ENCODE measurements at regions not wholly inside any gene's neighbourhood (a gene's known extent, or its start where the extent isn't known, plus 50 kb on each side); places are given as distances from the start of the nearest gene placed in this dataset.

DNA sequence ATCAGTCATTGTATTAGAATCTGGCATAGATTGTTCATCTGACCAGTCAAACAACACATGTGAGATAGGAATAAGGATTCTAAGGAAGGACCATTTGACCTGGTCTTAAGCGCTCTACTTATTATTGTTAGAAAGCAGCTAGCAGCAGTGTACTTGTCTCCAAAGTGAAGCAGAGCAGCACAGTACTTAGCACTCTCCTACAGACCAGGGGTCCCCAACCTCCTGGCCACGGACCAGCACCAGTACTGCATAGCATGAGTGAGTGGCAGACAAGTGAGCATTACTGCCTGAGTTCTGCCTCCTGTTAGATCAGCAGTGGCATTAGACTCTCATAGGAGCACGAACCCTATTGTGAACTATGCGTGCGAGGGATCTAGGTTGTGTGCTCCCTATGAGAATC, 135.9 kb upstream of the SPRY1 start:
- Histone ChIP-seq H3K14ac (ENCODE audit: low read length in 2 of 2) (peak overlapping the region in 1 of 2 experiments; percentile 86), H3K23ac (ENCODE audit: low read length in 2 of 2) (peak overlapping the region in 1 of 2 experiments; percentile 67), H2AFZ (ENCODE audit: low read depth, low read length) (no peak overlapping the region), H3K4ac (ENCODE audit: low read depth in 1 of 2, low read length in 2 of 2) (no peak overlapping the region), H3K36me3 (ENCODE audit: control insufficient read depth in 1 of 2, insufficient read depth in 2 of 2, low read depth in 1 of 2, low read length in 2 of 2) (no peaks in the 10 kb centered on the region), H4K91ac (ENCODE audit: low read length) (peak overlapping the region; percentile 30), H3K27me3 (ENCODE audit: control insufficient read depth in 1 of 2, insufficient read depth in 1 of 2, low read length in 2 of 2) (no peaks in the 10 kb centered on the region), H3K9me3 (ENCODE audit: control insufficient read depth, low read length) (no peaks in the 10 kb centered on the region), H3K4me1 (ENCODE audit: control insufficient read depth, insufficient read depth, low read depth, low read length) (no peaks in the 10 kb centered on the region), H2BK5ac (ENCODE audit: low read depth, low read length, poor library complexity, severe bottlenecking) (no peak overlapping the region), H2BK12ac (ENCODE audit: low read length in 2 of 2) (peak overlapping the region in 1 of 2 experiments; percentile 71), H3K79me1 (replicated peaks; ENCODE audit: low read length, poor library complexity, severe bottlenecking) (no peaks in the 10 kb centered on the region), H3K27ac (ENCODE audit: low read length, poor library complexity, severe bottlenecking) (no peak overlapping the region), H2AK5ac (ENCODE audit: low read length, severe bottlenecking) (no peak overlapping the region), H4K8ac (ENCODE audit: low read length) (no peak overlapping the region), H3K4me3 (ENCODE audit: insufficient read depth in 1 of 2, low read depth in 1 of 2, low read length in 2 of 2) (no peak overlapping the region), H2BK15ac (ENCODE audit: low read depth, poor library complexity, severe bottlenecking) (no peak overlapping the region), H3K9ac (ENCODE audit: low read length) (no peak overlapping the region), H3K18ac (ENCODE audit: low read depth in 1 of 2, low read length in 2 of 2) (peak overlapping the region in 1 of 2 experiments; percentile 89), H3K4me2 (ENCODE audit: low read length, poor library complexity, severe bottlenecking) (no peak overlapping the region), H2BK120ac (ENCODE audit: low read depth, low read length) (no peak overlapping the region)
- no peak for DNase-seq
- WGBS, result 92% methylated on average over 5 of the region's 5 CpGs

- Histone ChIP-seq H3K27me3 (ENCODE audit: control insufficient read depth in 1 of 2, insufficient read depth in 1 of 2, low read length in 2 of 2) (no peaks in the 10 kb centered on the region), H3K4ac (ENCODE audit: low read depth in 1 of 2, low read length in 2 of 2) (no peak overlapping the region)
Observed at GRCh38 chr4:123262080-123262479, 134.5 kb upstream of the SPRY1 start.

GRCh38 chr4:123265443-123265842, 131.2 kb upstream of the SPRY1 start:
- H3K4me1 ChIP-seq (ENCODE audit: control insufficient read depth, insufficient read depth, low read depth, low read length), result no peaks in the 10 kb centered on the region
- H2BK120ac ChIP-seq (ENCODE audit: low read depth, low read length), result no peak overlapping the region
- H3K4me2 ChIP-seq (ENCODE audit: low read length, poor library complexity, severe bottlenecking), result no peak overlapping the region
- WGBS, result 100% methylated on average over 1 of the region's 1 CpG
- H3K9me3 ChIP-seq (ENCODE audit: control insufficient read depth, low read length), result no peaks in the 10 kb centered on the region
- no peak overlapping the region for H2BK12ac ChIP-seq (ENCODE audit: low read length in 2 of 2)
- no peaks in the 10 kb centered on the region for H3K79me1 ChIP-seq (replicated peaks; ENCODE audit: low read length, poor library complexity, severe bottlenecking)
- no peak overlapping the region for H2BK15ac ChIP-seq (ENCODE audit: low read depth, poor library complexity, severe bottlenecking)
- no peak overlapping the region for H4K8ac ChIP-seq (ENCODE audit: low read length)
- H3K9ac ChIP-seq (ENCODE audit: low read length), result no peak overlapping the region
- H3K23ac ChIP-seq (ENCODE audit: low read length in 2 of 2), result no peak overlapping the region
- H3K27ac ChIP-seq (ENCODE audit: low read length, poor library complexity, severe bottlenecking), result no peak overlapping the region
- H2AK5ac ChIP-seq (ENCODE audit: low read length, severe bottlenecking), result no peak overlapping the region
- H3K36me3 ChIP-seq (ENCODE audit: control insufficient read depth in 1 of 2, insufficient read depth in 2 of 2, low read depth in 1 of 2, low read length in 2 of 2), result no peaks in the 10 kb centered on the region
- no peak overlapping the region for H3K4ac ChIP-seq (ENCODE audit: low read depth in 1 of 2, low read length in 2 of 2)
- H3K4me3 ChIP-seq (ENCODE audit: insufficient read depth in 1 of 2, low read depth in 1 of 2, low read length in 2 of 2), result no peak overlapping the region
- no peak overlapping the region for H2AFZ ChIP-seq (ENCODE audit: low read depth, low read length)
- H4K91ac ChIP-seq (ENCODE audit: low read length), result no peak overlapping the region
- H3K18ac ChIP-seq (ENCODE audit: low read depth in 1 of 2, low read length in 2 of 2), result no peak overlapping the region
- no peak overlapping the region for H3K14ac ChIP-seq (ENCODE audit: low read length in 2 of 2)
- no peak for DNase-seq
- no peak overlapping the region for H2BK5ac ChIP-seq (ENCODE audit: low read depth, low read length, poor library complexity, severe bottlenecking)
- H3K27me3 ChIP-seq (ENCODE audit: control insufficient read depth in 1 of 2, insufficient read depth in 1 of 2, low read length in 2 of 2), result no peaks in the 10 kb centered on the region

More at GRCh38 chr4:123262080-123262479, 134.5 kb upstream of the SPRY1 start:
- no peak overlapping the region for H3K4me3 ChIP-seq (ENCODE audit: insufficient read depth in 1 of 2, low read depth in 1 of 2, low read length in 2 of 2)
- no peak overlapping the region for H2BK5ac ChIP-seq (ENCODE audit: low read depth, low read length, poor library complexity, severe bottlenecking)
- H2AK5ac ChIP-seq (ENCODE audit: low read length, severe bottlenecking), result no peak overlapping the region
- no peak overlapping the region for H4K91ac ChIP-seq (ENCODE audit: low read length)
- no peaks in the 10 kb centered on the region for H3K36me3 ChIP-seq (ENCODE audit: control insufficient read depth in 1 of 2, insufficient read depth in 2 of 2, low read depth in 1 of 2, low read length in 2 of 2)
- no peak overlapping the region for H2BK120ac ChIP-seq (ENCODE audit: low read depth, low read length)
- no peak overlapping the region for H3K23ac ChIP-seq (ENCODE audit: low read length in 2 of 2)
- no peak overlapping the region for H3K4me2 ChIP-seq (ENCODE audit: low read length, poor library complexity, severe bottlenecking)
- no peak overlapping the region for H4K8ac ChIP-seq (ENCODE audit: low read length)
- no peak overlapping the region for H3K27ac ChIP-seq (ENCODE audit: low read length, poor library complexity, severe bottlenecking)
- H3K79me1 ChIP-seq (replicated peaks; ENCODE audit: low read length, poor library complexity, severe bottlenecking), result no peaks in the 10 kb centered on the region
- no peak overlapping the region for H3K9ac ChIP-seq (ENCODE audit: low read length)
- no peak overlapping the region for H3K14ac ChIP-seq (ENCODE audit: low read length in 2 of 2)
- no peak overlapping the region for H3K18ac ChIP-seq (ENCODE audit: low read depth in 1 of 2, low read length in 2 of 2)
- no peak overlapping the region for H2BK12ac ChIP-seq (ENCODE audit: low read length in 2 of 2)
- H3K4me1 ChIP-seq (ENCODE audit: control insufficient read depth, insufficient read depth, low read depth, low read length), result no peaks in the 10 kb centered on the region
- WGBS, result 92% methylated on average over 2 of the region's 3 CpGs
- H2AFZ ChIP-seq (ENCODE audit: low read depth, low read length), result no peak overlapping the region
- no peaks in the 10 kb centered on the region for H3K9me3 ChIP-seq (ENCODE audit: control insufficient read depth, low read length)
- DNase-seq, result no peak
- H2BK15ac ChIP-seq (ENCODE audit: low read depth, poor library complexity, severe bottlenecking), result no peak overlapping the region

DNA sequence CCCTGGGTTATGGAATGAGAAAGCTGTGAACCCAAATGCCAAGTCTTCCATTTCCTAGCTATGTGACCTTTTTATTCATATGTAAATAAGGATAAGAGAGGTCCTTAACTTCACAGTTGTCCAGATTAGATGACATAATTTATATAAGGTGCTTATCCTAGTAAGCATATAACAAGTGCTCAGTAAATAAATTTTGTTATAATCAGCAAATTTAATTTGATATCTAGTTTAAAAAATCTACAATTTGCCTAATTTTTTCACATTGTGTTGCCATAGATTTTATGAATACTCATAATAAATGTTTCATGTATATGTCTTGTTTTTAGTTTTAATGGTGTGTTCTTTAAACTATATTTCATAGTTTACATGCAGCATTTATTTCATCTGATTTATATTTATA, 130.4 kb upstream of the SPRY1 start:
- Histone ChIP-seq H2BK5ac (ENCODE audit: low read depth, low read length, poor library complexity, severe bottlenecking) (no peak overlapping the region), H4K91ac (ENCODE audit: low read length) (no peak overlapping the region), H3K9me3 (ENCODE audit: control insufficient read depth, low read length) (no peaks in the 10 kb centered on the region), H3K27me3 (ENCODE audit: control insufficient read depth in 1 of 2, insufficient read depth in 1 of 2, low read length in 2 of 2) (no peaks in the 10 kb centered on the region), H3K18ac (ENCODE audit: low read depth in 1 of 2, low read length in 2 of 2) (no peak overlapping the region), H2BK12ac (ENCODE audit: low read length in 2 of 2) (no peak overlapping the region), H3K4me3 (ENCODE audit: insufficient read depth in 1 of 2, low read depth in 1 of 2, low read length in 2 of 2) (no peak overlapping the region), H3K4ac (ENCODE audit: low read depth in 1 of 2, low read length in 2 of 2) (no peak overlapping the region), H3K23ac (ENCODE audit: low read length in 2 of 2) (no peak overlapping the region), H4K8ac (ENCODE audit: low read length) (no peak overlapping the region), H3K14ac (ENCODE audit: low read length in 2 of 2) (no peak overlapping the region), H2BK15ac (ENCODE audit: low read depth, poor library complexity, severe bottlenecking) (no peak overlapping the region), H3K9ac (ENCODE audit: low read length) (no peak overlapping the region), H3K4me2 (ENCODE audit: low read length, poor library complexity, severe bottlenecking) (no peak overlapping the region), H2BK120ac (ENCODE audit: low read depth, low read length) (no peak overlapping the region), H3K4me1 (ENCODE audit: control insufficient read depth, insufficient read depth, low read depth, low read length) (no peaks in the 10 kb centered on the region), H2AK5ac (ENCODE audit: low read length, severe bottlenecking) (no peak overlapping the region), H3K79me1 (replicated peaks; ENCODE audit: low read length, poor library complexity, severe bottlenecking) (no peaks in the 10 kb centered on the region), H2AFZ (ENCODE audit: low read depth, low read length) (no peak overlapping the region), H3K27ac (ENCODE audit: low read length, poor library complexity, severe bottlenecking) (no peak overlapping the region), H3K36me3 (ENCODE audit: control insufficient read depth in 1 of 2, insufficient read depth in 2 of 2, low read depth in 1 of 2, low read length in 2 of 2) (no peaks in the 10 kb centered on the region)
- no peak for DNase-seq
